OCI-LY3 (cell line): ENCODE measurements at regions not wholly inside any gene's neighbourhood (a gene's known extent, or its start where the extent isn't known, plus 50 kb on each side); places are given as distances from the start of the nearest gene placed in this dataset.

Experiments used
- CTCF ChIP-seq: fragments of 200-600, 300-600 bp; sonication (generic); IDR thresholded peaks from 2 replicates; pipeline ENCODE4 v1.5.1; 2014; ENCODE audit warnings: antibody characterized with exemption, low read length, low read depth
- EZH2phosphoT487 ChIP-seq: fragments of 200-600 bp; shearing (Covaris generic); IDR thresholded peaks from 2 replicates; pipeline ENCODE4 v1.6.1; 2018; ENCODE audit warnings: antibody characterized with exemption, mixed run types, low read depth

GRCh38 chr4:15344041-15344440 is 83.8 kb upstream of the C1QTNF7 start:
- TF ChIP-seq CTCF = no peak
- no peak for TF ChIP-seq EZH2phosphoT487
